ENCODE measurements at regions not wholly inside any gene's neighbourhood (a gene's known extent, or its start where the extent isn't known, plus 50 kb on each side); places are given as distances from the start of the nearest gene placed in this dataset.

GRCh38 chr4:117800636-117801035, 233.7 kb upstream of the NDST3 start:
- H3K4me3 ChIP-seq (ENCODE audit: low read depth in 2 of 2, low read length in 2 of 2), result no peak overlapping the region
- intact Hi-C loops (cut with micrococcal nuclease; ENCODE audit: unreplicated experiment), result no loop called here
- H3K27ac ChIP-seq (ENCODE audit: low read length), result no peak overlapping the region
- H3K36me3 ChIP-seq (ENCODE audit: control insufficient read depth, insufficient read depth, low read length), result no peaks in the 10 kb centered on the region
- H3K27me3 ChIP-seq (ENCODE audit: control insufficient read depth, insufficient read depth, low read length), result no peaks in the 10 kb centered on the region
- no TSS peak for BruUV-seq (replicated peaks)
- ATAC-seq (no peak), DNase-seq (ENCODE audit: low read depth, low spot score) (no peak)
- H3K9me3 ChIP-seq (ENCODE audit: control insufficient read depth, insufficient read depth, low read depth, low read length), result no peaks in the 10 kb centered on the region
- CTCF ChIA-PET, result no interaction called here
- POLR2A ChIA-PET, result no interaction called here
- in situ Hi-C loops (cut with HindIII; ENCODE audit: low pct_unique_long_range_greater_than_20kb, low sequenced_read_pairs), result no loop called here
- TF ChIP-seq REST (IDR thresholded peaks at IDR 0.05; ENCODE audit: insufficient read depth in 1 of 2, low read depth in 2 of 2, low read length in 1 of 2) (no peak), TCF7L2 (IDR thresholded peaks at IDR 0.05; ENCODE audit: low read depth, low read length) (no peak)
- H3K4me1 ChIP-seq (ENCODE audit: control insufficient read depth, insufficient read depth, low read length), result no peaks in the 10 kb centered on the region

- no peaks in the 10 kb centered on the region for H3K4me1 ChIP-seq (ENCODE audit: control insufficient read depth, insufficient read depth, low read length)
- H3K27ac ChIP-seq (ENCODE audit: low read length), result no peak overlapping the region
- in situ Hi-C loops (cut with HindIII; ENCODE audit: low pct_unique_long_range_greater_than_20kb, low sequenced_read_pairs), result no loop called here
- no peak overlapping the region for H3K4me3 ChIP-seq (ENCODE audit: low read depth in 2 of 2, low read length in 2 of 2)
- intact Hi-C loops (cut with micrococcal nuclease; ENCODE audit: unreplicated experiment), result no loop called here
- DNase-seq (ENCODE audit: low read depth, low spot score), result no peak
- no peak for ATAC-seq
- POLR2A ChIA-PET, result no interaction called here
- TF ChIP-seq POLR2AphosphoS5 (IDR thresholded peaks at IDR 0.05; ENCODE audit: low read depth, low read length), result no peak
- no peak for TF ChIP-seq TCF7L2 (IDR thresholded peaks at IDR 0.05; ENCODE audit: low read depth, low read length)
- no peak for TF ChIP-seq SIN3A (IDR thresholded peaks at IDR 0.05; ENCODE audit: borderline replicate concordance, insufficient read depth, low read depth, low read length)
- no peak for TF ChIP-seq CTCF (IDR thresholded peaks at IDR 0.05)
- no peak for TF ChIP-seq REST (IDR thresholded peaks at IDR 0.05; ENCODE audit: insufficient read depth in 1 of 2, low read depth in 2 of 2, low read length in 1 of 2)
- CTCF ChIA-PET, result no interaction called here
- no peaks in the 10 kb centered on the region for H3K27me3 ChIP-seq (ENCODE audit: control insufficient read depth, insufficient read depth, low read length)
- no TSS peak for BruUV-seq (replicated peaks)
- H3K9me3 ChIP-seq (ENCODE audit: control insufficient read depth, insufficient read depth, low read depth, low read length), result no peaks in the 10 kb centered on the region
- no peaks in the 10 kb centered on the region for H3K36me3 ChIP-seq (ENCODE audit: control insufficient read depth, insufficient read depth, low read length)
Observed at GRCh38 chr4:117801756-117802155, 232.5 kb upstream of the NDST3 start.
